HEK293 (cell line): ENCODE measurements at regions not wholly inside any gene's neighbourhood (a gene's known extent, or its start where the extent isn't known, plus 50 kb on each side); places are given as distances from the start of the nearest gene placed in this dataset.

Experiments used
- CTCF ChIA-PET: fragments of 350-600 bp; formaldehyde crosslinking; extraction: SDS; loops from one replicate; lab custom pipeline; 2021; ENCODE audit warnings: antibody characterized with exemption; lab: Yijun Ruan, JAX
- POLR2A ChIA-PET: fragments of 300-600 bp; formaldehyde crosslinking; extraction: SDS; loops from one replicate; lab custom pipeline; 2020; ENCODE audit warnings: antibody characterized with exemption, inconsistent platforms; lab: Yijun Ruan, JAX
- H3K27ac ChIP-seq: fragments of 200-500 bp; sonication (Bioruptor generic); 2 replicates; pipeline ENCODE4 v1.5.1; 2014; ENCODE audit warnings: low read depth, low read length, control low read depth, inconsistent platforms; ENCODE audit errors: extremely low read depth
- H3K36me3 ChIP-seq, 2 experiments: fragments of 200-500 bp in 1 of 2; sonication (Bioruptor generic) in 1 of 2; 1 replicate in 1 of 2; 2 replicates in 1 of 2; pipeline ENCODE4 v1.5.1; 2014 to 2017; ENCODE audit warnings: inconsistent platforms in 2 of 2, low read length in 2 of 2; ENCODE audit not compliant: control insufficient read depth in 2 of 2, insufficient read depth in 1 of 2
- H3K4me1 ChIP-seq: fragments of 200-500 bp; sonication (Bioruptor generic); 2 replicates; pipeline ENCODE4 v1.5.1; 2014; ENCODE audit warnings: mild to moderate bottlenecking, low read length, inconsistent platforms; ENCODE audit not compliant: control insufficient read depth, insufficient read depth
- H3K4me3 ChIP-seq: 2 replicates; pipeline ENCODE4 v1.5.1; 2011; ENCODE audit warnings: low read depth, mild to moderate bottlenecking, control low read depth, low read length, moderate library complexity
- H3K9me3 ChIP-seq: fragments of 200-500 bp; sonication (Bioruptor generic); 2 replicates; pipeline ENCODE4 v1.5.1; 2014; ENCODE audit warnings: low read depth, low read length, inconsistent platforms; ENCODE audit not compliant: control insufficient read depth, insufficient read depth
- SP7 ChIP-seq: fragments of 450-650 bp; formaldehyde crosslinking; IDR thresholded peaks from 2 replicates; pipeline ENCODE4 v1.5.1; 2016; ENCODE audit warnings: missing biosample characterization, missing genetic modification characterization
- ZEB2 ChIP-seq: fragments of 450-650 bp; formaldehyde crosslinking; IDR thresholded peaks from 2 replicates; pipeline ENCODE4 v1.5.1; 2016; ENCODE audit warnings: missing biosample characterization, missing genetic modification characterization
- ZFP3 ChIP-seq: fragments of 450-650 bp; formaldehyde crosslinking; IDR thresholded peaks from 2 replicates; pipeline ENCODE4 v1.5.1; 2016; ENCODE audit warnings: low read depth, missing biosample characterization, missing genetic modification characterization
- ZFP37 ChIP-seq: fragments of 450-650 bp; formaldehyde crosslinking; IDR thresholded peaks from 2 replicates; pipeline ENCODE4 v1.5.1; 2016; ENCODE audit warnings: missing biosample characterization, missing genetic modification characterization
- ZNF16 ChIP-seq: fragments of 450-650 bp; formaldehyde crosslinking; IDR thresholded peaks from 2 replicates; pipeline ENCODE4 v1.5.1; 2016; ENCODE audit warnings: low read depth, missing biosample characterization, missing genetic modification characterization
- ZNF18 ChIP-seq: fragments of 450-650 bp; formaldehyde crosslinking; IDR thresholded peaks from 2 replicates; pipeline ENCODE4 v1.5.1; 2016; ENCODE audit warnings: missing biosample characterization, missing genetic modification characterization
- ZNF214 ChIP-seq: fragments of 450-650 bp; formaldehyde crosslinking; IDR thresholded peaks from 2 replicates; pipeline ENCODE4 v1.5.1; 2017; ENCODE audit warnings: missing biosample characterization, mild to moderate bottlenecking, missing genetic modification characterization, borderline replicate concordance
- ZNF24 ChIP-seq: fragments of 450-650 bp; formaldehyde crosslinking; IDR thresholded peaks from 2 replicates; pipeline ENCODE4 v1.5.1; 2016; ENCODE audit warnings: missing biosample characterization, missing genetic modification characterization
- ZNF274 ChIP-seq, 2 experiments: fragments of 200-500 bp in 1 of 2; fragments of 450-650 bp in 1 of 2; sonication (Bioruptor generic) in 1 of 2; formaldehyde crosslinking in 1 of 2; IDR thresholded peaks; 2 replicates each; pipeline versions ENCODE4 v1.5.1 to v1.6.1; 2014 to 2016; ENCODE audit warnings: borderline replicate concordance in 1 of 2, inconsistent platforms in 1 of 2, low read length in 1 of 2, missing biosample characterization in 1 of 2, missing genetic modification characterization in 1 of 2
- ZNF423 ChIP-seq: fragments of 450-650 bp; formaldehyde crosslinking; IDR thresholded peaks from 2 replicates; pipeline ENCODE4 v1.5.1; 2016; ENCODE audit warnings: missing biosample characterization, missing genetic modification characterization
- ZNF561 ChIP-seq: fragments of 450-650 bp; IDR thresholded peaks from 2 replicates; pipeline ENCODE4 v1.5.1; 2018; ENCODE audit warnings: missing biosample characterization, missing genetic modification characterization, borderline replicate concordance
- ZNF585B ChIP-seq: fragments of 450-650 bp; formaldehyde crosslinking; IDR thresholded peaks from 2 replicates; pipeline ENCODE4 v1.5.1; 2016; ENCODE audit warnings: missing biosample characterization, missing genetic modification characterization
- ZNF701 ChIP-seq: fragments of 450-650 bp; formaldehyde crosslinking; IDR thresholded peaks from 2 replicates; pipeline ENCODE4 v1.5.1; 2016; ENCODE audit warnings: missing biosample characterization, missing genetic modification characterization
- ZNF776 ChIP-seq: fragments of 450-650 bp; formaldehyde crosslinking; IDR thresholded peaks from 2 replicates; pipeline ENCODE4 v1.5.0; 2017; ENCODE audit warnings: missing biosample characterization, missing genetic modification characterization, borderline replicate concordance
- ZNF830 ChIP-seq: fragments of 450-650 bp; IDR thresholded peaks from 2 replicates; pipeline ENCODE4 v1.5.0; 2018; ENCODE audit warnings: missing biosample characterization, missing genetic modification characterization, low read depth, mild to moderate bottlenecking, moderate library complexity
- ZSCAN23 ChIP-seq: fragments of 450-650 bp; formaldehyde crosslinking; IDR thresholded peaks from 2 replicates; pipeline ENCODE4 v1.5.1; 2016; ENCODE audit warnings: missing biosample characterization, missing genetic modification characterization
- TF ChIP-seq, protein P1 (sequence below): fragments of 450-650 bp; IDR thresholded peaks from 2 replicates; pipeline ENCODE4 v1.5.1; 2018; ENCODE audit warnings: missing biosample characterization, mild to moderate bottlenecking, missing genetic modification characterization
- TF ChIP-seq, protein P2 (sequence below): fragments of 450-650 bp; formaldehyde crosslinking; IDR thresholded peaks from 2 replicates; pipeline ENCODE4; 2016; ENCODE audit warnings: missing biosample characterization, missing genetic modification characterization

DNA sequence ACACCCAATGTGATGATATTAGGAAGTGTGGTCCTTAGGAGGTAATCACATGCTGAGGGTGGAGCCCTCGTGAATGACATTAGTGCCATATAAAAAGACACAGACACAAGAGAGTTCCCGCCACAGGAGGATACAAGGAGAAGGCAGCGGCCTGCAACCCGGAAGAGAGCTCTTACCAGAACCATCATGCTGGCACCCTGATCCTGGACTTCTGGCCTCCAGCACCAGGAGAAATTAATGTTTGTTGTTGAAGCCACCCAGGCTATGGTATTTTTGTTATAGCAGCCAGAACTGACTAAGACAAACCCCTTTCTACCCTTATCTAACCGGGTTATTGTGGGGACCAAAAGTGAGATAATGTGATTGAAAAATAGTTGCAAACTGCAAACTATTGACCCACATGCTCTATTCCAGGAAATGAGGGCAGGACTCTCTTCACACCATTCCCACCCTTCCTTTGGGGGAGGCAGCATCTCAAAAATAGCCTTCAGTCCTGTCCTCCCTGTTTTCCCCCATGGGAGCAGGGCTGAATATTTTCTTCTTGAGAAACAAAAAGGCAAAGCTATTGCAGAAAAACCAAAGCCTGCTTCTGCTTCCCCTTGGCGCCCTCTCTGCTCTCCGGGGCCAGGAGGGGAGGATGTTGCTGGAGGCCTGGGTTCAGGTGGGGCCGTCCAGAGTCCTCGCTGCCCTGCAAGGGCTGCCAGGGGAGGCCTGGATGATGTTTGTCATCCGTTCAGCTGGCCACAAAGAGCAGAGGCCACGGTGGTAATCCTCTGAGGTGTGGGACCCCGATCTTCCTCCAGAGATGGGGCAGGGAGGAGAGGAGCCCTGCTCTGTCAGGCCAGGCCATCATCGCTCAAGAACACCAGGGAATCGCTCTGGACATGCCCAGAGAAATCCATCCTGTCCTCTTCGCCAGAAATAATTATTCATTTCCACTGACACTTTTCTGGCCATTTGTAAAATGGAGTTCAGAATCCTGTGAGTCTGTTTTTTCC is 73.8 kb upstream of the HAAO start:
- no peaks in the 10 kb centered on the region for H3K4me1 ChIP-seq
- no peak overlapping the region for H3K4me3 ChIP-seq
- no peaks in the 10 kb centered on the region for H3K36me3 ChIP-seq
- no peaks in the 10 kb centered on the region for H3K9me3 ChIP-seq
- POLR2A ChIA-PET, result no interaction called here
- CTCF ChIA-PET, result interaction anchor here (0.6 kb wide), 1 partner anchor 711 kb away, joined by 3 read pairs; no protein-coding TSS in a partner anchor
- TF ChIP-seq ZNF776 (tag by site-specific recombination) (no peak), ZNF24 (tag by site-specific recombination) (no peak), ZNF18 (tag by site-specific recombination) (no peak), ZNF16 (tag by site-specific recombination) (no peak), ZNF274 (IDR thresholded peaks at IDR 0.05; ENCODE audit: low read length) (no peak), ZNF274 (tag by site-specific recombination; IDR thresholded peaks at IDR 0.05; ENCODE audit: borderline replicate concordance) (no peak)
- TF ChIP-seq, protein P1, sequence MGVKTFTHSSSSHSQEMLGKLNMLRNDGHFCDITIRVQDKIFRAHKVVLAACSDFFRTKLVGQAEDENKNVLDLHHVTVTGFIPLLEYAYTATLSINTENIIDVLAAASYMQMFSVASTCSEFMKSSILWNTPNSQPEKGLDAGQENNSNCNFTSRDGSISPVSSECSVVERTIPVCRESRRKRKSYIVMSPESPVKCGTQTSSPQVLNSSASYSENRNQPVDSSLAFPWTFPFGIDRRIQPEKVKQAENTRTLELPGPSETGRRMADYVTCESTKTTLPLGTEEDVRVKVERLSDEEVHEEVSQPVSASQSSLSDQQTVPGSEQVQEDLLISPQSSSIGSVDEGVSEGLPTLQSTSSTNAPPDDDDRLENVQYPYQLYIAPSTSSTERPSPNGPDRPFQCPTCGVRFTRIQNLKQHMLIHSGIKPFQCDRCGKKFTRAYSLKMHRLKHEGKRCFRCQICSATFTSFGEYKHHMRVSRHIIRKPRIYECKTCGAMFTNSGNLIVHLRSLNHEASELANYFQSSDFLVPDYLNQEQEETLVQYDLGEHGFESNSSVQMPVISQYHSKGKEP (tag by site-specific recombination), result no peak
- TF ChIP-seq, all 188 proteins: peak for 0
- no peak overlapping the region for H3K27ac ChIP-seq

GRCh38 chr2:42864641-42865280 is 72.4 kb upstream of the HAAO start:
- ChIA-PET CTCF (interaction anchor here (0.7 to 1.1 kb wide), 4 partner anchors 38 to 879 kb away, joined by 3 to 4 read pairs (median 4); no protein-coding TSS in a partner anchor), POLR2A (no interaction called here)
- H3K4me3 ChIP-seq, result no peak overlapping the region
- H3K4me1 ChIP-seq, result no peaks in the 10 kb centered on the region
- TF ChIP-seq ZNF585B (tag by site-specific recombination) (no peak), ZEB2 (tag by site-specific recombination) (no peak), ZFP3 (tag by site-specific recombination) (no peak), SP7 (no peak), ZNF214 (tag by site-specific recombination) (no peak), ZSCAN23 (tag by site-specific recombination) (no peak), ZNF830 (tag by site-specific recombination) (no peak), ZNF423 (no peak), ZNF776 (tag by site-specific recombination) (no peak), ZNF274 (IDR thresholded peaks at IDR 0.05; ENCODE audit: low read length) (no peak), ZNF274 (tag by site-specific recombination; IDR thresholded peaks at IDR 0.05; ENCODE audit: borderline replicate concordance) (no peak), ZNF561 (tag by site-specific recombination) (no peak), ZNF701 (no peak), ZFP37 (tag by site-specific recombination) (no peak)
- TF ChIP-seq, protein P2, sequence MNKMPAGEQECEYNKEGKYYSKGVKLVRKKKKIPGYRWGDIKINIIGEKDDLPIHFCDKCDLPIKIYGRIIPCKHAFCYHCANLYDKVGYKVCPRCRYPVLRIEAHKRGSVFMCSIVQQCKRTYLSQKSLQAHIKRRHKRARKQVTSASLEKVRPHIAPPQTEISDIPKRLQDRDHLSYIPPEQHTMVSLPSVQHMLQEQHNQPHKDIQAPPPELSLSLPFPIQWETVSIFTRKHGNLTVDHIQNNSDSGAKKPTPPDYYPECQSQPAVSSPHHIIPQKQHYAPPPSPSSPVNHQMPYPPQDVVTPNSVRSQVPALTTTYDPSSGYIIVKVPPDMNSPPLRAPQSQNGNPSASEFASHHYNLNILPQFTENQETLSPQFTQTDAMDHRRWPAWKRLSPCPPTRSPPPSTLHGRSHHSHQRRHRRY (tag by site-specific recombination), result no peak
- H3K36me3 ChIP-seq, result no peaks in the 10 kb centered on the region
- H3K27ac ChIP-seq, result no peak overlapping the region
- no peaks in the 10 kb centered on the region for H3K9me3 ChIP-seq
